HepG2 (cell line): ENCODE measurements at regions not wholly inside any gene's neighbourhood (a gene's known extent, or its start where the extent isn't known, plus 50 kb on each side); places are given as distances from the start of the nearest gene placed in this dataset.

Experiments
- ATAC-seq: fragments of 200-7000 bp; cut with Tn5 transposase; 3 replicates; pipeline ENCODE4 v1.9.1; 2020; ENCODE audit warnings: mild to moderate bottlenecking, moderate library complexity
- BruUV-seq: library from RNA; stranded (reverse); fragments of 400-500 nt; replicated peaks from 2 replicates; lab custom pipeline; 2021; lab: Mats Ljungman, UMichigan
- CTCF ChIA-PET: fragments of 300-600 bp; formaldehyde crosslinking; extraction: SDS; loops from one replicate; lab custom pipeline; 2021; ENCODE audit warnings: low total read pairs, inconsistent platforms, low intra/inter-chr PET ratio; lab: Yijun Ruan, JAX
- POLR2A ChIA-PET: fragments of 350-600 bp; sonication (Branson Sonifier 250); formaldehyde crosslinking; loops from one replicate; lab custom pipeline; 2020; ENCODE audit warnings: antibody characterized with exemption, inconsistent platforms; lab: Yijun Ruan, JAX
- DNase-seq: peaks from one replicate; pipeline ENCODE4 v3.0.0-alpha.2; 2015; ENCODE audit warnings: low spot score
- FAIRE-seq: peaks from 3 replicates; lab custom pipeline; 2011; peaks lifted over from hg19 to GRCh38; lab: Jason Lieb, UNC
- H2AFZ ChIP-seq: one replicate; pipeline ENCODE4 v1.6.1; 2011; ENCODE audit warnings: low read length, inconsistent platforms
- H3K27ac ChIP-seq: fragments of 300-600 bp; 3 replicates; pipeline ENCODE4 v1.8.0; 2011; ENCODE audit warnings: mixed run types, mild to moderate bottlenecking, mixed read lengths, low read length, inconsistent platforms; ENCODE audit not compliant: insufficient read depth; ENCODE audit errors: extremely low read length
- H3K27me3 ChIP-seq, 2 experiments: fragments of 200-600 bp in 1 of 2; 2 replicates in 1 of 2; 3 replicates in 1 of 2; pipeline versions ENCODE4 v1.6.0 to v1.8.0; 2011; ENCODE audit warnings: low read length in 2 of 2, mild to moderate bottlenecking in 2 of 2, moderate library complexity in 2 of 2, inconsistent platforms in 1 of 2; ENCODE audit not compliant: insufficient read depth in 2 of 2, control insufficient read depth in 1 of 2
- H3K36me3 ChIP-seq, 2 experiments: fragments of 200-600 bp in 1 of 2; replicated peaks in 1 of 2; 2 replicates in 1 of 2; 3 replicates in 1 of 2; pipeline versions ENCODE4 v1.5.1 to v1.8.0; 2011; ENCODE audit warnings: low read length in 2 of 2, inconsistent platforms in 1 of 2; ENCODE audit not compliant: insufficient read depth in 2 of 2, control insufficient read depth in 1 of 2
- H3K4me1 ChIP-seq: 2 replicates; pipeline ENCODE4 v1.5.1; 2012; ENCODE audit warnings: low read length, inconsistent platforms; ENCODE audit not compliant: insufficient read depth
- H3K4me2 ChIP-seq: 2 replicates; pipeline ENCODE4 v1.6.0; 2011; ENCODE audit warnings: low read depth, low read length, inconsistent platforms
- H3K4me3 ChIP-seq, 3 experiments: fragments of 200-600 bp in 1 of 3; sonication (generic), shearing (Covaris generic) in 1 of 3; replicated peaks in 1 of 3; 2 replicates each; pipeline ENCODE4 v1.5.1; 2011 to 2016; ENCODE audit warnings: low read length in 3 of 3, inconsistent platforms in 2 of 3, low read depth in 2 of 3, mild to moderate bottlenecking in 2 of 3, control low read depth in 1 of 3, mixed read lengths in 1 of 3; ENCODE audit not compliant: insufficient read depth in 1 of 3
- H3K79me2 ChIP-seq: one replicate; pipeline ENCODE4 v1.6.1; 2011; ENCODE audit warnings: low read length, inconsistent platforms; ENCODE audit not compliant: insufficient read depth
- H3K9ac ChIP-seq: 2 replicates; pipeline ENCODE4 v1.6.0; 2011; ENCODE audit warnings: mild to moderate bottlenecking, low read depth, low read length, inconsistent platforms; ENCODE audit not compliant: insufficient read depth
- H3K9me3 ChIP-seq: 2 replicates; pipeline ENCODE4 v1.5.1; 2012; ENCODE audit warnings: mild to moderate bottlenecking, low read length
- H4K20me1 ChIP-seq: 2 replicates; pipeline ENCODE4 v1.6.0; 2011; ENCODE audit warnings: inconsistent platforms, mild to moderate bottlenecking, low read length, moderate library complexity; ENCODE audit not compliant: insufficient read depth
- JUNB ChIP-seq: sonication (generic); formaldehyde crosslinking; IDR thresholded peaks from 2 replicates; pipeline ENCODE4 v1.8.0; 2022; ENCODE audit warnings: missing genetic modification reagents, mild to moderate bottlenecking, borderline replicate concordance
- JUND ChIP-seq: sonication (generic); formaldehyde crosslinking; IDR thresholded peaks from 2 replicates; pipeline ENCODE4 v1.8.0; 2022; ENCODE audit warnings: mild to moderate bottlenecking, missing genetic modification reagents
- MAX ChIP-seq: IDR thresholded peaks from 2 replicates; pipeline ENCODE4 v1.6.1; 2012; ENCODE audit warnings: inconsistent platforms
- MTF1 ChIP-seq: sonication (generic); formaldehyde crosslinking; IDR thresholded peaks from 2 replicates; pipeline ENCODE4 v1.5.0; 2020; ENCODE audit warnings: missing genetic modification reagents
- PHF20 ChIP-seq: sonication (generic); formaldehyde crosslinking; IDR thresholded peaks from 2 replicates; pipeline ENCODE4 v1.5.0; 2020; ENCODE audit warnings: mild to moderate bottlenecking, missing genetic modification reagents
- SRSF1 ChIP-seq: fragments of 200-400 bp; formaldehyde crosslinking; optimal IDR thresholded peaks from 2 replicates; pipeline ENCODE3; 2017; ENCODE audit warnings: mild to moderate bottlenecking, low read depth, low read length, moderate library complexity
- THAP7 ChIP-seq: sonication (generic); formaldehyde crosslinking; IDR thresholded peaks from 2 replicates; pipeline ENCODE4 v1.8.1; 2023; ENCODE audit warnings: mild to moderate bottlenecking, missing genetic modification reagents
- TOPORS ChIP-seq: sonication (generic); formaldehyde crosslinking; IDR thresholded peaks from 2 replicates; pipeline ENCODE4 v1.8.0; 2023; ENCODE audit warnings: mild to moderate bottlenecking, missing genetic modification reagents
- XRCC5 ChIP-seq: fragments of 200-400 bp; formaldehyde crosslinking; optimal IDR thresholded peaks from 2 replicates; pipeline ENCODE3; 2017; ENCODE audit warnings: mild to moderate bottlenecking, low read length
- ZNF33A ChIP-seq: sonication (generic); formaldehyde crosslinking; IDR thresholded peaks from 2 replicates; pipeline ENCODE4 v1.5.1; 2020; ENCODE audit warnings: missing genetic modification reagents, mild to moderate bottlenecking, moderate library complexity, borderline replicate concordance
- ZNF543 ChIP-seq: sonication (generic); formaldehyde crosslinking; IDR thresholded peaks from 2 replicates; pipeline ENCODE4 v1.4.0; 2020; ENCODE audit warnings: mild to moderate bottlenecking, missing genetic modification reagents
- WGBS: methylation state at CpG from one replicate; pipeline ENCODE4 v1.1.6; 2017; ENCODE audit warnings: low lambda C conversion rate; 5-methylcytosine and 5-hydroxymethylcytosine counted together
- in situ Hi-C: cut with HindIII; loops from 2 replicates; pipeline ENCODE4 v1.10.0; 2017; ENCODE audit warnings: low pct_unique_long_range_greater_than_20kb; ENCODE audit not compliant: extremely low pct_ligation_motif_present
- intact Hi-C: fragments of 100-400 bp; cut with micrococcal nuclease; formaldehyde crosslinking; loops from one replicate; pipeline ENCODE4 v1.10.0; 2022; ENCODE audit not compliant: unreplicated experiment

- Histone ChIP-seq H3K27ac (no peak overlapping the region), H3K9ac (no peak overlapping the region), H3K79me2 (no peaks in the 10 kb centered on the region), H3K36me3 (no peaks in the 10 kb centered on the region), H3K4me3 (no peak overlapping the region), H2AFZ (no peak overlapping the region), H3K4me2 (no peak overlapping the region), H3K27me3 (no peaks in the 10 kb centered on the region), H3K9me3 (peaks cover 26% of the 10 kb centered on the region)
- CTCF ChIA-PET, result no interaction called here
- no TSS peak for BruUV-seq
- intact Hi-C loops (no loop called here), in situ Hi-C loops (no loop called here)
- FAIRE-seq, result no peak
- DNase-seq, result no peak
- WGBS, result 0% methylated on average over 2 of the region's 2 CpGs
- POLR2A ChIA-PET, result no interaction called here
- no peak for ATAC-seq
- TF ChIP-seq PHF20 (CRISPR knock-in tag) (no peak), THAP7 (no peak)
- TF ChIP-seq, all 625 proteins: peak for 0
- H4K20me1 ChIP-seq, result no peaks in the 10 kb centered on the region
- no peaks in the 10 kb centered on the region for H3K4me1 ChIP-seq
Observed at GRCh38 chr4:155523358-155523757, 143.3 kb upstream of the GUCY1A1 start.

GRCh38 chr4:155522201-155522600 lies 144.4 kb upstream of the GUCY1A1 start:
- 27% methylated on average over 2 of the region's 2 CpGs for WGBS
- Histone ChIP-seq H4K20me1 (no peaks in the 10 kb centered on the region), H3K79me2 (no peaks in the 10 kb centered on the region), H3K4me3 (no peak overlapping the region), H3K36me3 (no peaks in the 10 kb centered on the region), H3K27ac (no peak overlapping the region), H3K4me1 (no peaks in the 10 kb centered on the region), H3K9me3 (peaks cover 26% of the 10 kb centered on the region), H3K27me3 (no peaks in the 10 kb centered on the region), H3K9ac (no peak overlapping the region), H2AFZ (no peak overlapping the region), H3K4me2 (no peak overlapping the region)
- BruUV-seq, result no TSS peak
- no peak for DNase-seq
- ChIA-PET CTCF (no interaction called here), POLR2A (no interaction called here)
- TF ChIP-seq MAX (no peak), XRCC5 (no peak), TOPORS (CRISPR knock-in tag) (no peak), JUND (no peak), JUNB (CRISPR knock-in tag) (no peak), ZNF543 (CRISPR knock-in tag) (no peak), ZNF33A (no peak), SRSF1 (no peak), MTF1 (CRISPR knock-in tag) (no peak)
- ATAC-seq, result no peak
- intact Hi-C loops (no loop called here), in situ Hi-C loops (no loop called here)
- no peak for FAIRE-seq
